ENCODE measurements at regions not wholly inside any gene's neighbourhood (a gene's known extent, or its start where the extent isn't known, plus 50 kb on each side); places are given as distances from the start of the nearest gene placed in this dataset.

DNA sequence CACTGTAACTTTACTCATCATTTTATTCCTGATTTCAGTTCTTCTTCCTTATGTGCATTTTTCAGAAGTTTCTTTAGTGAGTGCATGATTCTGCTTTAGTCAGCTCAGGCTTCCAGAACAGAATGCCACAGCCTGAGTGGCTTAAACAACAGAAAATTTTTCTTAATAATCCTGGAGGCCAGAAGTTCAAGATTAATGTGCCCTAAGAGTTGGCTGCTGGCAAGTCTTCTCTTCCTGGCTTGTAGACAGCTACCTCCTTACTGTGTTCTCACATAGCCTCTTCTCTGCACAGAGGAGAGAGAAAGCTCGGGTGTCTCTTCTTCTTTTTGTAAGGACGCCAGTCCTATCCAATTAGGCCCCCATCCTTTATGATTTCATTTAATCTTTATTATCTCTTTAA is 443.1 kb upstream of the RGS17 start:
- Mint-ChIP-seq H3K27ac (no peak overlapping the region), H3K9me3 (peaks cover 3 to 5% of the 10 kb centered on the region in 2 experiments; a peak in 1 of 5 replicates), H3K4me3 (no peak overlapping the region), H3K4me1 (no peaks in the 10 kb centered on the region), H3K27me3 (ENCODE audit: low read depth) (no peaks in the 10 kb centered on the region), H3K36me3 (ENCODE audit: insufficient read depth in 1 of 3, low read depth in 3 of 3) (no peaks in the 10 kb centered on the region)
- H2BK15ac ChIP-seq (ENCODE audit: low read depth, low read length): no peak overlapping the region
- DNase-seq: no peak
- no peak overlapping the region for H3K23ac ChIP-seq (ENCODE audit: insufficient read length, low read depth, low read length)
- no peak overlapping the region for H2BK5ac ChIP-seq (ENCODE audit: insufficient read length, low read length)
- no peak for TF ChIP-seq CTCF (conservative IDR thresholded peaks at IDR 0.05)
- H3K4me1 ChIP-seq (ENCODE audit: insufficient read depth, low read length): no peaks in the 10 kb centered on the region
- no peak overlapping the region for H3K27ac ChIP-seq (ENCODE audit: insufficient read length, low read depth, low read length)
- no peak overlapping the region for H3K56ac ChIP-seq (ENCODE audit: insufficient read length, low read depth, low read length)
- no peak overlapping the region for H2BK20ac ChIP-seq (ENCODE audit: low read depth, low read length, poor library complexity, severe bottlenecking)
- no peak overlapping the region for H3K4ac ChIP-seq (ENCODE audit: low read depth, low read length)
- H3K79me2 ChIP-seq (ENCODE audit: insufficient read depth, low read length): no peaks in the 10 kb centered on the region
- no peaks in the 10 kb centered on the region for H3K79me1 ChIP-seq (ENCODE audit: insufficient read depth, low read depth, low read length, poor library complexity, severe bottlenecking)
- WGBS (ENCODE audit: extremely low coverage, insufficient read length, low lambda C conversion rate): no CpG with 5 or more reads among the region's 2 CpGs
- no peak overlapping the region for H2BK12ac ChIP-seq (ENCODE audit: insufficient read length, low read depth, low read length)
- H4K91ac ChIP-seq (ENCODE audit: insufficient read length, low read depth, low read length): no peak overlapping the region
- H3K14ac ChIP-seq (ENCODE audit: insufficient read depth, low read length): no peak overlapping the region
- H3K23me2 ChIP-seq (ENCODE audit: insufficient read length, low read depth, low read length, poor library complexity, severe bottlenecking): no peaks in the 10 kb centered on the region
- no peaks in the 10 kb centered on the region for H3K27me3 ChIP-seq (ENCODE audit: insufficient read depth, low read length)
- no peak overlapping the region for H3T11ph ChIP-seq (ENCODE audit: low read length)
- H2AFZ ChIP-seq (ENCODE audit: low read length): no peak overlapping the region
- H4K8ac ChIP-seq (replicated peaks; ENCODE audit: insufficient read length, low read depth, low read length): no peak overlapping the region
- H2AK5ac ChIP-seq (ENCODE audit: insufficient read length, low read length): no peak overlapping the region
- H4K20me1 ChIP-seq (ENCODE audit: control insufficient read depth, insufficient read depth, insufficient read length): no peaks in the 10 kb centered on the region
- no peaks in the 10 kb centered on the region for H3K9me3 ChIP-seq (ENCODE audit: control insufficient read depth, low read depth, low read length)
- H2BK120ac ChIP-seq (ENCODE audit: low read depth, low read length, poor library complexity, severe bottlenecking): no peak overlapping the region
- no peak overlapping the region for H4K5ac ChIP-seq (ENCODE audit: insufficient read length, low read depth, low read length)
- H3K9ac ChIP-seq (ENCODE audit: extremely low read depth, insufficient read length, low read length): no peak overlapping the region
- H3K4me2 ChIP-seq (ENCODE audit: insufficient read depth, insufficient read length, low read length): no peak overlapping the region
- no peak overlapping the region for H3K18ac ChIP-seq (ENCODE audit: insufficient read length, low read depth, low read length)
